C4-2B (cell line): ENCODE measurements at regions not wholly inside any gene's neighbourhood (a gene's known extent, or its start where the extent isn't known, plus 50 kb on each side); places are given as distances from the start of the nearest gene placed in this dataset.

ENCODE experiments used
- H3K27ac ChIP-seq: fragments of 450-650 bp; 2 replicates; pipeline ENCODE4 v1.5.1; 2017
- ZFX ChIP-seq: fragments of 450-650 bp; IDR thresholded peaks from 2 replicates; pipeline ENCODE4 v1.6.1; 2017
- TF ChIP-seq, protein P1 (sequence below): fragments of 450-650 bp; conservative IDR thresholded peaks from 2 replicates; pipeline ENCODE4 v1.5.1; 2017; ENCODE audit warnings: mild to moderate bottlenecking

DNA sequence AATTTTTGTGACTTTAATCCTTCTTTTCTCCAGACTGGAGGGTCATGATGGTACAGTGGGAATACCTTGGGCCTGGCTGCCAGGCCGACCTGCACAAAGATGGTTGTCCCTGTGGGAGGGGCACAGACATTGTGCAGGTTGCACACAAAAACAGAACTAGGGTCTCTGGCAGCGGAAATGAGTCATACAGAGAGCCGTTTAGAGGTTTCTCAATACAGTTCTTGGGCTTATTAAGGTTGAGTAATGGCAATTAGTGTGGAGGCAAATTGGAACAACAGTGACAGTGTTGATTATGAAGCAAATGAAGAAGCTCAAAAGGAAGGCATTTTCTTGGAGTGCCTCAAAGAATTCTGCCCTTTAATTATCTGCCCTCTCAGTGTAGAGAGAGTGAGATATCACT, 173.6 kb downstream of the TENT4A start:
- no peak for TF ChIP-seq ZFX
- TF ChIP-seq, protein P1, sequence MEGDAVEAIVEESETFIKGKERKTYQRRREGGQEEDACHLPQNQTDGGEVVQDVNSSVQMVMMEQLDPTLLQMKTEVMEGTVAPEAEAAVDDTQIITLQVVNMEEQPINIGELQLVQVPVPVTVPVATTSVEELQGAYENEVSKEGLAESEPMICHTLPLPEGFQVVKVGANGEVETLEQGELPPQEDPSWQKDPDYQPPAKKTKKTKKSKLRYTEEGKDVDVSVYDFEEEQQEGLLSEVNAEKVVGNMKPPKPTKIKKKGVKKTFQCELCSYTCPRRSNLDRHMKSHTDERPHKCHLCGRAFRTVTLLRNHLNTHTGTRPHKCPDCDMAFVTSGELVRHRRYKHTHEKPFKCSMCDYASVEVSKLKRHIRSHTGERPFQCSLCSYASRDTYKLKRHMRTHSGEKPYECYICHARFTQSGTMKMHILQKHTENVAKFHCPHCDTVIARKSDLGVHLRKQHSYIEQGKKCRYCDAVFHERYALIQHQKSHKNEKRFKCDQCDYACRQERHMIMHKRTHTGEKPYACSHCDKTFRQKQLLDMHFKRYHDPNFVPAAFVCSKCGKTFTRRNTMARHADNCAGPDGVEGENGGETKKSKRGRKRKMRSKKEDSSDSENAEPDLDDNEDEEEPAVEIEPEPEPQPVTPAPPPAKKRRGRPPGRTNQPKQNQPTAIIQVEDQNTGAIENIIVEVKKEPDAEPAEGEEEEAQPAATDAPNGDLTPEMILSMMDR: no peak
- no peak overlapping the region for H3K27ac ChIP-seq

DNA sequence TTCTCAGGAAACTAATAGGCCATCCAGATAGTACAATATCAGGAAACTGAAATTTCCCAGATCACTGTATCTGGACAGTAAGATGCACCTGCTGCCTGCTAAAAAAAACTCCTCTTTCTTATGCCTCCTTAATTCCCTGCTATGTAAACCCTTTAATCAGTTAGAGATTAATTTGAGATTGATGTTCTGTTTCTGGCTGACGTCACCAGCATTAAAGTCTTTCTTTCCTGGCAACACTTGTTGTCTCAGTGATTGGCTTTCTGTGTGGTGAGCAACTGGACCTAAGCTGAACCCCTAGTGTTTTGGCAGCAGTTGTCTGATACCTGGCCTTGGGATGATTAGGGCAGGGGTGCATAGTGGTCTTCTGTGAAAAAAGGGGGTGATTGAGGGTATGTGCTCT, 175.8 kb downstream of the TENT4A start:
- H3K27ac ChIP-seq: no peak overlapping the region
- TF ChIP-seq, protein P1: no peak
- no peak for TF ChIP-seq ZFX

DNA sequence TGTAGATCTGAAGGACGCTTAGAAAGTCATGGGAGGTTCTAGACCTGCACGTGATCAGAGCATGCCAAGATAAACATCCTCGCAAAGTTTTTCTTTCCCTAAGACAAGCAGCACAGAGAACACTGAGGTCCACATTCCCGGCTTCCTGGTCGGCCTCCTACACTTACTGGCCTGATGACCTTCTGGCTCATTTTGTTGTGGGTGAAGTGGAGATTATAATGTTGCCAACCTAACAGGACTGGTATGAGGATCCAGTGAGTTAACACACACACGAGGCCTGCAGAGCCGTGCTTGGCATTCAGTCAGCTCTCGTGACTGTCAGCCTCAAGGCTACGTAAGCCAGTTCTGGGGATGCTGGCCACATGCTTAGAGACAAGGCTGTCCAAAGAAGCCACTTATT, 186.0 kb downstream of the TENT4A start:
- TF ChIP-seq, protein P1: no peak
- no peak for TF ChIP-seq ZFX
- H3K27ac ChIP-seq: 0 out of 2 replicates have a peak overlapping the region, but pooled peaks have one; percentile 27

DNA sequence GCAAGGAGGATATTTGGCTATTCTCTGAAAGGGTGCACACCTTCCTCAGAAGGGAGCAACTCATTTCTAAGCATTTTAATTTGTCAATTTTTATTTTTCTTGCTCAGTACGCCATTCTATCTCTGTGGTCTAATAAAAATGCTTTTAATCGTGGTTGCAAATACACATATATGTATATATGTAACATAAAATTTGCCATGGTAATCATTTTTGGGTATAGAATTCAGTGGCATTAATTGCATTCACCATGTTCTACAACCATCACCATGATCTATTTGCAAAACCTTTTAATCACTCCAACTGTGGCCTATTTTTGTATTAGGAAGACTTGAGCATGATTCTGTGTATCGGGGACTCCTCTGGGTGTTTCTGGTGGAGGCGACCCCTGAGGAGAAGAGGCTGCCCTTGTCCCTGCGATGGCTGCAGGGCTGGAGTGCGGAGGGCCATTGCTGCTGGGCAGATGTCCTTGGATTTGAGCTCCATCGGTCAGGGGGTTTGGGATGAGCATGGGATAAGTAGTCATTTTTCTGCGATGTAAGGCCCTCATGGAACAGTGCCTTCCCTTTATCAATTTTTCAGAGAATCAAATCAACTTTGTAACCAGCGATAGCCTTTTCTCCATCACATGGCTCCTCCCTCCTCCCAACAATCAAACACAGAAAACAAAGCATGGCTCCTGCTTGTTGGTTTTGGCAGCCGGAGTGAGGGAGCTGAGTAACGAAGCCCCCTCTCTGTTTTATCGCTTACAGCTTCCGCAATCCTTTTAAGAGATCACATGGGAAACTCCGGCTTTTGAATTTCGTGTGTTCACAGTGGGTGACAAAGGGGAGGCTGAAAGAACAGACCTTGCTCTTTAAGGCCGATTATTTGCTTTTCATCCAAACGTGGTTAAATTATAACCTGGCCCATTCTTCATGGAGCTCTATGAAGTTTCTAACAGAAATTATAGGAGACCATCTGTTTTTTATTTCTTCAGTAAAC, 187.3 kb downstream of the TENT4A start:
- TF ChIP-seq, protein P1: no peak
- TF ChIP-seq ZFX: no peak
- H3K27ac ChIP-seq: no peak overlapping the region

DNA sequence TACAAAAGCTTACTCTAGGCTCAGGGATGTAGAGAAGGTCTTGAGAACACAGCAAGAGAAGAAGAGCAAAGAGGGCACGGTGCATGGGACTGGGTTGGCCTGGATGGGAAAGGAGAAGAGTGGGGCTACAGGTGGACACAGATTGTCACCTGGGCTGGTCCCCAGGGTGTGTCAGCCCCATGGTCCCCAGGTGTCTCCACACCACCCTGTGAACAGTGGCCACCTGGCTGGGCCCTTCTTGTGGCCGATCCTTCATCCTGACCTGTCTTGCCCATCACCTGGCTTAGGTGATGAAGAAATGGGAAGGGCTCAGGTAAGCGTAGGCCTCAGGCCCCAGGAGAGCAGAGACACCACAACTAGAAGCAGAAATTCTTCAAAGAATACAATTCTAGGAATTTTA, 188.9 kb downstream of the TENT4A start:
- TF ChIP-seq, protein P1: no peak
- TF ChIP-seq ZFX: no peak
- no peak overlapping the region for H3K27ac ChIP-seq

DNA sequence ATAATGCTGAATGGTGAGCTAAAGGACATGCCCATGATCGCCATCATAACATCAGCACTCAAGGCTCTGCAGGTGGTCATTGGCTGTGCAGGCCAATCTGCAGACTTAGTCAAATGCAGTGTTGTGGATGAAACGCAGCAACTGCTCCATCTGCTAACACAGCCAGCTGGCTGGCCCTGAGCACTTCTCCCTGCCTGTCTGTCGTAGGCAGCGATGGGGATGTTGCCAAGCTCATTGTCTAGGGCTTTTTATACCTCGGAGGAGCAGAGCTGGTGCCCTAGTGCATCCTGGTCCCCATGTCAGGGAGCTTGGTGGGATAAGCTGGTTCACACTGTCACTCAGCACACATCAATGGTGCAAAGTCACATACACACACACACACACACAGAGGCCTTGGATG, 189.4 kb downstream of the TENT4A start:
- no peak overlapping the region for H3K27ac ChIP-seq
- no peak for TF ChIP-seq ZFX
- TF ChIP-seq, protein P1: no peak

DNA sequence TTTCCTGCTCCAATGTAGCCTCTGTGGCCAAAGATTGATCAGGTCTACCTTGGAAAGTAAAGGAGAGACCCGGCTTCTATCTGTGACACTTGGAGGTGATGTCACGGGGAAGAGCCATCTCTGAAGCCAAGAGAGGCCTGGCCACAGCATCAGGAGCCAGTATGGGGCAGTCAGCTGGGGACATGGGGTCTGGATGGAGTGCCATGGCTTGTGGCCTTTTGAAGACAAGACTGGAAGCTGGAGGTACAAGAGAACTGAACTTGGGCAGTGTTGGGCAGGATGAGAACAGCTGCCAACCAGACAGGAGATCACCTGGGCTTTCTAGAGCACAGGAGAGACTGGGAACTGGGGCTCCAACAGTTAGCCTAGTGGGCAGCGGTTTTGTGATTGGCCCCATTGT, 190.7 kb downstream of the TENT4A start:
- TF ChIP-seq, protein P1: no peak
- H3K27ac ChIP-seq: no peak overlapping the region
